Lower lobe of right lung (tissue), 2 donors: ENCODE measurements at regions not wholly inside any gene's neighbourhood (a gene's known extent, or its start where the extent isn't known, plus 50 kb on each side); places are given as distances from the start of the nearest gene placed in this dataset.

Source experiments
- ATAC-seq, 2 donors: fragments of 200-7000 bp; cut with Tn5 transposase; one replicate each; pipeline ENCODE4 v1.9.1; 2020 to 2022; ENCODE audit warnings: mild to moderate bottlenecking in 2 of 2, moderate library complexity in 2 of 2
- DNase-seq: peaks from one replicate; pipeline ENCODE4 v3.0.0-alpha.2; 2020
- H3K27ac ChIP-seq: fragments of 200-600 bp; one replicate; pipeline ENCODE4 v1.8.0; 2022
- H3K27me3 ChIP-seq: fragments of 200-600 bp; one replicate; pipeline ENCODE4 v1.8.0; 2022; ENCODE audit warnings: low read depth
- H3K36me3 ChIP-seq: fragments of 200-600 bp; one replicate; pipeline ENCODE4 v1.8.0; 2022; ENCODE audit warnings: mild to moderate bottlenecking
- H3K4me1 ChIP-seq: fragments of 200-600 bp; one replicate; pipeline ENCODE4 v1.8.0; 2022
- H3K4me3 ChIP-seq: fragments of 200-600 bp; one replicate; pipeline ENCODE4 v1.8.0; 2022; ENCODE audit warnings: mild to moderate bottlenecking
- H3K9me3 ChIP-seq: fragments of 200-600 bp; one replicate; pipeline ENCODE4 v1.8.0; 2022
- intact Hi-C: fragments of 100-400 bp; cut with DNase I; formaldehyde crosslinking; loops from one replicate; pipeline ENCODE4 v1.11.0; 2022
- TF ChIP-seq, protein P1 (sequence below): fragments of 200-600 bp; IDR thresholded peaks from one replicate; pipeline ENCODE4 v1.8.0; 2022; ENCODE audit warnings: antibody characterized with exemption, mild to moderate bottlenecking
- donor health status: DM: no; HTN: yes; CAD: no; lungs with severe emphysema.

DNA sequence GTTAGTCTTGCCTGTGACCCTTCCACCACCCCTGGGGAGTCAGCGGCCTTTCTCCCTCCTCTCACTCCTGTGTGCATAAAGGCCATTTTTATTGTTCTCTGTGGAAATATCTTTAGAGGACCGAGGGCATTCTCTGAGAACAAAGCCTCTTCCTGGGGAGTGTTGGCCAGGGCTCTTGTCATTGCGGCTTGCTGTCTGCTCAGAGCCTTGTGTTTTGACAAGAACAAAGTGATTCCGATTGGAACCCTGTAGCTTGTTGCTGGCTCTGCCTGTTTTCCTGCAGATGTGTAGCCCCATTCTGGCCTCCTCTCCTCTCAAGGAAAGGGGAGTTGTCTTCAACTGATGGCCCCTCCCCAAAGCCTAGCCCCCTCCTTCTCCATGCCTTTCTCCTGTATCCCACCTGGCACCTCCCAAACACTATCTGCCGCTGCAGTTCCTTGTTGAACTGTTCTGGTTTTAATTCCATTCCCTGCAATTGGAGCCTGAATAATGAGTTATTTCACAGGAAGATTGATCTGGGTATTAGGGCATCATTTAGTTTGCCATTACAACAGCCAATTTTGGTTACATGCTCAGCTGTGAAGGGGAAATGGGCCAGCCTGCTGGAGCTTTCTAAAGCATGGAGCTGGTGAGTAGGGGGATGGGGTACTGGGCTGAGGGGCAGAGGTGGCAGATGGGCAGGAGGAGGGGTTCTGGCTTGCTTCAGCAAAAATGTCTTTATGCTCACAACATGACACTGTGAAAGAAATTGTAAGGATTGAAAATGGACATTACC, 252.5 kb downstream of the LRFN2 start:
- Histone ChIP-seq H3K4me3 (no peak overlapping the region), H3K4me1 (no peaks in the 10 kb centered on the region), H3K36me3 (no peaks in the 10 kb centered on the region), H3K9me3 (no peaks in the 10 kb centered on the region), H3K27ac (no peak overlapping the region), H3K27me3 (peaks cover 13% of the 10 kb centered on the region)
- no peak for ATAC-seq
- no peak for DNase-seq
- intact Hi-C loops: no loop called here
- TF ChIP-seq, protein P1, sequence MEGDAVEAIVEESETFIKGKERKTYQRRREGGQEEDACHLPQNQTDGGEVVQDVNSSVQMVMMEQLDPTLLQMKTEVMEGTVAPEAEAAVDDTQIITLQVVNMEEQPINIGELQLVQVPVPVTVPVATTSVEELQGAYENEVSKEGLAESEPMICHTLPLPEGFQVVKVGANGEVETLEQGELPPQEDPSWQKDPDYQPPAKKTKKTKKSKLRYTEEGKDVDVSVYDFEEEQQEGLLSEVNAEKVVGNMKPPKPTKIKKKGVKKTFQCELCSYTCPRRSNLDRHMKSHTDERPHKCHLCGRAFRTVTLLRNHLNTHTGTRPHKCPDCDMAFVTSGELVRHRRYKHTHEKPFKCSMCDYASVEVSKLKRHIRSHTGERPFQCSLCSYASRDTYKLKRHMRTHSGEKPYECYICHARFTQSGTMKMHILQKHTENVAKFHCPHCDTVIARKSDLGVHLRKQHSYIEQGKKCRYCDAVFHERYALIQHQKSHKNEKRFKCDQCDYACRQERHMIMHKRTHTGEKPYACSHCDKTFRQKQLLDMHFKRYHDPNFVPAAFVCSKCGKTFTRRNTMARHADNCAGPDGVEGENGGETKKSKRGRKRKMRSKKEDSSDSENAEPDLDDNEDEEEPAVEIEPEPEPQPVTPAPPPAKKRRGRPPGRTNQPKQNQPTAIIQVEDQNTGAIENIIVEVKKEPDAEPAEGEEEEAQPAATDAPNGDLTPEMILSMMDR: no peak

GRCh38 chr6:40331545-40331944, 255.6 kb downstream of the LRFN2 start:
- Histone ChIP-seq H3K27me3 (peaks cover 26% of the 10 kb centered on the region), H3K36me3 (no peaks in the 10 kb centered on the region), H3K4me3 (no peak overlapping the region), H3K27ac (no peak overlapping the region), H3K9me3 (no peaks in the 10 kb centered on the region), H3K4me1 (no peaks in the 10 kb centered on the region)
- TF ChIP-seq, protein P1: no peak
- intact Hi-C loops: no loop called here
- DNase-seq: no peak
- ATAC-seq: no peak

DNA sequence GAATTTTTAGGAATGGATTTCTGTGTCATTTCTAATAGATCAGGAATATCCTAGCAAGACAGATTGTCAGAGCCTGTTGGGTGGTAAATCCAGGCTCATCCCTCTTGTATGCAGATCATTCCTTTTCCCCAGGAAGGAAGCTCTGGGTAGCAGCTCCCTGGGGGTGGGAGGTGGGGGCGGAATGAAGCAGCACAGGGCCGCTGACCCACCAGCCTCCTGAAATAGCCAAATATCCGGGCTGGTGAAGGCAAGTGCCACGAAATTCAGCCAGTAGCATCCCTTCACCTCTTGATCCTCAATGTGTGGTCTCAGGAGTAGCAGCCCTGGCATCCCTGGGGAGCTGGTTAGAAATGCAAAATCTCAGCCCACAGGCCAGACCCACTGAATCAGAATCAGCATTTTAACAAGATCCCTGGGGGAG, 256.9 kb downstream of the LRFN2 start:
- Histone ChIP-seq H3K27ac (no peak overlapping the region), H3K27me3 (peaks cover 26% of the 10 kb centered on the region), H3K9me3 (no peaks in the 10 kb centered on the region), H3K4me3 (no peak overlapping the region), H3K4me1 (no peaks in the 10 kb centered on the region), H3K36me3 (no peaks in the 10 kb centered on the region)
- intact Hi-C loops: no loop called here
- no peak for ATAC-seq
- no peak for DNase-seq
- TF ChIP-seq, protein P1: no peak

- Histone ChIP-seq H3K27me3 (peaks cover 23% of the 10 kb centered on the region), H3K9me3 (no peaks in the 10 kb centered on the region), H3K36me3 (no peaks in the 10 kb centered on the region), H3K4me1 (no peaks in the 10 kb centered on the region), H3K4me3 (no peak overlapping the region), H3K27ac (no peak overlapping the region)
- intact Hi-C loops: no loop called here
- TF ChIP-seq, protein P1: no peak
- peak in 1 of 2 donors; percentile 29 for ATAC-seq
- DNase-seq: no peak
Observed at GRCh38 chr6:40328986-40329545, 258.1 kb downstream of the LRFN2 start.

- TF ChIP-seq, protein P1: peak; percentile 62
- H3K4me3 ChIP-seq: no peak overlapping the region
- DNase-seq (peak; percentile 52), ATAC-seq (peak; percentile 76 to 84)
- H3K36me3 ChIP-seq: no peaks in the 10 kb centered on the region
- H3K27me3 ChIP-seq: peaks cover 23% of the 10 kb centered on the region
- intact Hi-C loops: no loop called here
- no peaks in the 10 kb centered on the region for H3K4me1 ChIP-seq
- H3K9me3 ChIP-seq: no peaks in the 10 kb centered on the region
- no peak overlapping the region for H3K27ac ChIP-seq
Observed at GRCh38 chr6:40328386-40328985, 258.7 kb downstream of the LRFN2 start.
